EL (cell line): ENCODE measurements at regions not wholly inside any gene's neighbourhood (a gene's known extent, or its start where the extent isn't known, plus 50 kb on each side); places are given as distances from the start of the nearest gene placed in this dataset.
"Not testable (repeated sequence)": the region's sequence is repeated elsewhere in the genome, so short reads cannot be mapped to it uniquely, and the experiment has no call there.

Experiments
- DNase-seq: peaks from one replicate; pipeline ENCODE4 v3.0.0-alpha.2; 2016

DNA sequence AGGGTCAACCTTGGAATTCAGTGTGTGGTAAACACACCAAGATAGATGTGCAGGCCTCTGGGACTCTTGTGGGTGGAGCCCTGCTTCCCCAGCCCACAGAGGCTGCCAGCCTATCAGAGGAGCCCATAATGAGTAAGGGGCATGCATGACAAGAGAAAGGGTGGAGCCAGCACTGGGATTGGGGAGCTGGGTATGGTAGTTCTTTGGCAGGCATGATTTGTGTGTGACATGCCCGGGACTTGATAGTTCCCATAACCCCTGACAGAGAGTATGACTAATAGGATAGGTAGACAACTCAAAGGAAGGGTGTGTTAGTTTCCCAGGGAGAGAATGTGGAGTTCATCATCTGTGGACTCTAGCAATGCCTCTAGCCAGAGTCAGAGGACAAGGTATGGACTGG is 143.0 kb downstream of the EMP1 start:
- peak; percentile 13 for DNase-seq

- no peak for DNase-seq
Observed at GRCh38 chr12:13339091-13339490, 142.6 kb downstream of the EMP1 start.

DNA sequence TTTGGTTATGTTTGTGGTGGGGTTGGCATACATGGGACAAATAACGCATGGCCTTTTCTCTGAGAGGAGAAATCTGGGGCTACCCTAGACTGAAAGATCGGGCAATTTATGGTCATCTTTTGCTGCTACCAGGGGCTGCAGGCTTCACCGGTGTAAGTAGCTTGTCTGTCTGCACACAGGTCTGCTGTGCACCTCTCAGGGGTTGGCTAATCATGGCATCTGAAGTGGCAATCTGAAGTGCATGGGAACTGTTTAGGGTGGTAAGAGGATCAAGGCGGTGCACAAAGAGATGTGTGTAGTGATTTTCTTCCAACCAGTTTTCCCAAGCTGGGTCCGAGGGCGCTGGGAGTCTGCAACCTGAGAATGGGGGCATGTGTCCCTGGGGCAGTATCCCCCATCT is 141.3 kb downstream of the EMP1 start:
- no peak for DNase-seq

DNA sequence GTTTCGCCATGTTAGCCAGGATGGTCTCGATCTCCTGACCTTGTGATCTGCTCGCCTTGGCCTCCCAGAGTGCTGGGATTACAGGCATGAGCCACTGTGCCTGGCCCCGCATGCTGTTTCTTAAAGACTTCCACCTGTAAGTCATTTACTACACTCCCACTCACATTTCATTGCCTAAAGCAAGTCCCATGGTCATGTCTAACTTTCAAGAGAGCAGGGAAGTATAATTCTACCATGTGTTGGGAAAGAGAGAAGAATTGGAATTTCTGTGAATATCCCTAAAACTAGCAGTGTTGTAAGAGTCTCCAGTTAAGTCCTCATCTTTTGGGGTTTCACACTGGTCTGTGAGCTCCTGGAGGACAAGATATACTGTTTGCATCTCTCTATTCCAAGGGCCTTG is 139.7 kb downstream of the EMP1 start:
- DNase-seq = no peak

DNA sequence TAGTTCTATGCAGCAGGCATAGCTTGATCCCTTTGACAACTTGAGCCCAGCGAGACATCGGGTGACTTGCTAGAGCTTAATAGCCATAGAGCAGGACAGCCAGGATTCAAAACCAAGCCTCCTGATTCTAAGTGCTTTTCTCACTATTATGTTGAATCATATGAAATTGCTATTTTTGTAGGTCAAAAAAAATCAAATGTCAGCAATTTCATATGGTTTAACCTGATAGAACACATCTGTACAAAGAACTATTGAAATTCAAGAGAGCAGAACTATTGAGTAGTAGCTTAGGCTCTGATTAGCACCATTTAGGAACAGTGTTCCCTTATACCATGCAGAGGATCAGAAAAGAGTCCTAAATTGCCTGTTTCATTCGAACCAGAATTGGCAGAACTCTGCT is 132.0 kb downstream of the EMP1 start:
- DNase-seq = no peak

DNA sequence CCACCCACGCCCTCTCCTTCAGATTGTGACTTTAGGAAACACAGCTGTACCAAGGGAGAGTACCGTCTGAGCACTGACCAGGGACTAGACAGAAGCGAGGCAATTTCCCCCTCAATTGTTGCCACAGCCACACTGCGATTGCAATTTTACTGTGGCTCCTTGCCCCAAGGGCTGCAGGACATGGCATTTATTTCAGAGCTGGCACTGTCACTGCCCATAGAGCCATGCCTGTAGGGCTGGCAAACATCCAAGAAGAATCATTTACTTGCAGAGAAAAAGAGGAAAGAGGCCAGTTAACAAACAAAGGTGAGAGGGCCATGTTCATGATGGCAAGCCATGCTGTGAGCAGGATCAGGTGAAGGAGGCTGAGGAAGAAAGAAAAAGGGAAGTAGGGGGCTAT is 129.6 kb downstream of the EMP1 start:
- DNase-seq = no peak

GRCh38 chr12:13325037-13325436 is 128.5 kb downstream of the EMP1 start:
- not testable (repeated sequence) for DNase-seq

- DNase-seq = no peak
Observed at GRCh38 chr12:13318231-13319015, 121.9 kb downstream of the EMP1 start.

- DNase-seq = no peak
Observed at GRCh38 chr12:13316587-13317246, 120.2 kb downstream of the EMP1 start.

DNA sequence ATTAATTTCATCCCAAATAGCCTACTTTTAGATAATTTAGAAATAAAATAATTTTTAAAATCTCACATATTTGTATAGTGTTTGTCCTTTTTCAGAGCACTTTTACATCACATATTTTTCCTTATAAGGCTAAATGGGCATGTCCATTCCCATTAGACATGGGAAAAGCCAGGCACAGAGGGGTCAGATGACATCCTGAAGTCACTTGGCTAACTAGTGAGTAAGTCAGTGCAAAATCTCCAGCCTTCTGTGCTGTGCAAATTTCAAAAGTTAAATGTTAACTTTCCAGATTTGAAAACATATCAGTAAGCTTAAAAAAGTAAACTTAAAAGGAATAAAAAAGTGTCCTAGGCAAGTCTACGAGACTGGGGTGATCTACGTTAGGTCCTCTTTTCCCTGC is 117.4 kb downstream of the EMP1 start:
- no peak for DNase-seq

GRCh38 chr12:13311551-13311950 is 115.0 kb downstream of the EMP1 start:
- DNase-seq = no peak

- DNase-seq = no peak
Observed at GRCh38 chr12:13307143-13307816, 110.8 kb downstream of the EMP1 start.

- DNase-seq = no peak
Observed at GRCh38 chr12:13304924-13305323, 108.4 kb downstream of the EMP1 start.

DNA sequence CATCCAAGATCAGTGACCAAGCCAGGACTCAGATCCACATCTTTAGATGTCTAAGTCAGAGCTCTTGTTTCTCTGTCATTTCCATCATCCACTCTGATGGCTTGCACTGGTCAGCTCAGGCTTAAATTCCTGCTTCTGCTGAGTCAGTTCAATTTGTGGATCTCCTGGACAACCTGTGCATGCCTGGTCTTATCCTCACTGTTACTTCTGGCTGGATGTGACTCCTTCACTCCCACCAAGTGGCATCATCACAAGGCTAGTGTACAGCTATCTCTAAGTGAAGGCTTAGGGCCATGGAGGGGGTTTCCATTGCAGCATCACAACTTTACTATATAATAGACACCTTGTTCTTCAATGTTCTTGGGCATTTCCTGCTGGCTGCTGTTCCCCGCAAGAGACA is 102.9 kb downstream of the EMP1 start:
- DNase-seq = no peak

GRCh38 chr12:13293096-13293495 is 96.6 kb downstream of the EMP1 start:
- no peak for DNase-seq

DNA sequence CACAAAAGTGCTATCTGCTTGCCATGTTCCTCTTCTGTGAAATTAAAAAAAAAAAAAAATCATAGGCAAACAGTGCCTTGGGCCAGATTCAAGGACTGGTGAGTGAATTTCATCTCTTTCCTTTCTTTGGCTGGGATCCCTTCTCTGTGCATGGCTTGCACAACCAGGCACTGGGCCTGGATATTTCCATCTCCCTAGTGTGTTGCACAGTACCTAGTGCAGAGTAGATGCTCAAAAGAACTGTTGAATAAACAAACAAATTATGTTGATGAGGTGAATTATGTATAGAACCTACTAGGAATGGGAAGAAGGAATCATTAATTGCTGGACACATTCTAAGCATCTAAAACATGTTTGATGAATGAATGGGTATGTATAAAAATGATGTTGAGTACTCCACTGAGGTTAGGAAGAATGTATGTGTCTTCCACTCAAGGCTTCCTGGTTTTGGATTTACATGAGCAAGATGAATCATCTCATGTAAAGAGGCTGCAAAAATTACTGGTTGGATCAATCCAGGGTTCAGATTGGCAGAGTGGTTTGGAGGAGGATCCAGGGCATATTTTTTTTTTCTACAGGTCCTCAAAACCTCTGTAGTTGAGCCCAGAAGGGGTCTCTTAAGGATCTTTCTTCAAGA is 93.2 kb downstream of the EMP1 start:
- DNase-seq = no peak

- no peak for DNase-seq
Observed at GRCh38 chr12:13288937-13289652, 92.6 kb downstream of the EMP1 start.

DNA sequence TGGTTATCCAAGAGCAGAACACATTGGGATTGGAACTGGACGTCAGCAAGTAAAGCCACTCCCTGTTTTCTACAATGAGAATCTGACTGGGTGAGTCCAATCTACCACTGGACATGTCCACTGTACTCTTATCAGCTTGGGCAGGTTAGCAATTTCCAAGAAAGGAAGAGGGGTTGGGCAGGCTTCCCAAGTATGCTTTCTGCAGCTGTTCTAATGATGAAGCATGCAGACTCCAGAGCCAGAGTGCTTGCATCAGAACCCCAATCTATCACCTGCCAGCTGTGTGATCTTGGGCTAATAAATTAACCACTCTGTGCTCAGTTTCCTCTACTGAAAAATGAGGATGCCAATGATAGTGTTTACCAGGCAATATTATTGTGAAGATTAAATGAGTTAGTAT is 92.0 kb downstream of the EMP1 start:
- DNase-seq = no peak

DNA sequence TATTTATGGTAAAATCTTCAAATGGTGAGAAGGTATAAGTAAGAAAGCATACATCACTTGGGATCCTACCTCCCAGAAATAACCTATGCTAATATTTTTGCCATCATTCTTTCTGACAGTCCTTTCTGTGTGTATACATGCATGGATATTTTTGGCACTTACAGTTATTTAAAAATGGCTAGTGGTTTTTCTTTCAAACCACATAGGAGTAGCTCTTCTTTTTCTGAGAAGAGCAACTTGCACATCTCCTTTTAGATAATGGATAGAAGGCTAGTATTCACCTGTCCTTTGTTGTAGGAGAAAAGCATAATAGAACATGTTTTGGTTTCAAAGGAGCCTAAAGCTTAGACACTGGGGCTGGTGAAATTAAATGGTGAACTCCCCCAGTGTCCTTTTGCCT is 87.3 kb downstream of the EMP1 start:
- DNase-seq = no peak

GRCh38 chr12:13282861-13283260 is 86.3 kb downstream of the EMP1 start:
- DNase-seq = no peak

GRCh38 chr12:13278249-13278787 is 81.8 kb downstream of the EMP1 start:
- peak; percentile 60 for DNase-seq

GRCh38 chr12:13277293-13277692 is 80.8 kb downstream of the EMP1 start:
- no peak for DNase-seq
